HEK293 (cell line): ENCODE measurements at regions not wholly inside any gene's neighbourhood (a gene's known extent, or its start where the extent isn't known, plus 50 kb on each side); places are given as distances from the start of the nearest gene placed in this dataset.

Source experiments
- ZNF10 ChIP-seq: fragments of 450-650 bp; formaldehyde crosslinking; IDR thresholded peaks from 2 replicates; pipeline ENCODE4 v1.5.1; 2017; ENCODE audit warnings: missing biosample characterization, missing genetic modification characterization
- TF ChIP-seq, protein P1 (sequence below): fragments of 450-650 bp; formaldehyde crosslinking; IDR thresholded peaks from 2 replicates; pipeline ENCODE4 v1.5.1; 2016; ENCODE audit warnings: missing biosample characterization, missing genetic modification characterization

DNA sequence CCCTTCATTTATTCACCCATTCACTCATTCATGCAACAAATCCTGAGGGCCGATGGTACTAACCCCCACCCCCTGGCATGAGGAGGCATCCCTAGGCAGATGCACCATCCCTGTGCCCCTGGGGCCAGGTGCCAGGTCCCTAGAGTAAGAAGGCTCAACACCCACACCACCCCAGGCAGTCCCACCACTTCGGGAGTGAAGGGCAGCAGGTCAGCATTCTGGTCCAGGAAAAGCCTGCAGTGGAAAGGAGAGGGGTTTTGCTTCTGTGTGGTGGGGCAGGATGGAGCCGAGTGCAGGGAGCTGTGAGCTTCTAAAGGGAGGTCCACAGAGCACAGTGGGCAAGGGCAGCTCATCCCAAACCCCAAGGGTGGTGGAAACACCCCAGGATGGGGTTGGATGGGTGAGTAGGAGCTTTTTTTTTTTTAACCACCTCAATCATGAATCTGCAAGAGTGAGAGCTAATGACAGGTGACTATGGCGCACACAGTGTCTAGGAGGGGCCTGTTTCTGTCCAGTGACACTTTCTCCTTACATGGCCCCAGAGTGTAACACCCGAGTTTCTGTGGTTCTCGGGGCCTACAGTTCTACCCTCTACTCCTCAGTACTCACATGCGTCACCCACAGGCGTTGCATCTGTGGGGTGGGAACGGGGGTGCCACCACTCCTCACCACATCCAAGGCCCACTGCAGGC, 414.3 kb downstream of the TMEM121 start:
- TF ChIP-seq, protein P1, sequence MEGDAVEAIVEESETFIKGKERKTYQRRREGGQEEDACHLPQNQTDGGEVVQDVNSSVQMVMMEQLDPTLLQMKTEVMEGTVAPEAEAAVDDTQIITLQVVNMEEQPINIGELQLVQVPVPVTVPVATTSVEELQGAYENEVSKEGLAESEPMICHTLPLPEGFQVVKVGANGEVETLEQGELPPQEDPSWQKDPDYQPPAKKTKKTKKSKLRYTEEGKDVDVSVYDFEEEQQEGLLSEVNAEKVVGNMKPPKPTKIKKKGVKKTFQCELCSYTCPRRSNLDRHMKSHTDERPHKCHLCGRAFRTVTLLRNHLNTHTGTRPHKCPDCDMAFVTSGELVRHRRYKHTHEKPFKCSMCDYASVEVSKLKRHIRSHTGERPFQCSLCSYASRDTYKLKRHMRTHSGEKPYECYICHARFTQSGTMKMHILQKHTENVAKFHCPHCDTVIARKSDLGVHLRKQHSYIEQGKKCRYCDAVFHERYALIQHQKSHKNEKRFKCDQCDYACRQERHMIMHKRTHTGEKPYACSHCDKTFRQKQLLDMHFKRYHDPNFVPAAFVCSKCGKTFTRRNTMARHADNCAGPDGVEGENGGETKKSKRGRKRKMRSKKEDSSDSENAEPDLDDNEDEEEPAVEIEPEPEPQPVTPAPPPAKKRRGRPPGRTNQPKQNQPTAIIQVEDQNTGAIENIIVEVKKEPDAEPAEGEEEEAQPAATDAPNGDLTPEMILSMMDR (tag by site-specific recombination), result no peak
- TF ChIP-seq ZNF10 (tag by site-specific recombination), result no peak
